Ishikawa (cell line): ENCODE measurements at regions not wholly inside any gene's neighbourhood (a gene's known extent, or its start where the extent isn't known, plus 50 kb on each side); places are given as distances from the start of the nearest gene placed in this dataset.

Source experiments
- CEBPB ChIP-seq: IDR thresholded peaks from 2 replicates; pipeline ENCODE4 v1.6.1; 2012
- CREB1 ChIP-seq: IDR thresholded peaks from 2 replicates; pipeline ENCODE4 v1.6.1; 2012; ENCODE audit warnings: low read depth
- EGR1 ChIP-seq: IDR thresholded peaks from 2 replicates; pipeline ENCODE4 v1.6.1; 2012
- EP300 ChIP-seq: IDR thresholded peaks from 2 replicates; pipeline ENCODE4 v1.6.1; 2012; ENCODE audit warnings: borderline replicate concordance
- FOXM1 ChIP-seq: IDR thresholded peaks from 2 replicates; pipeline ENCODE4 v1.6.1; 2012; ENCODE audit warnings: low read depth, borderline replicate concordance
- NFIC ChIP-seq: IDR thresholded peaks from 2 replicates; pipeline ENCODE4 v1.6.1; 2012
- RAD21 ChIP-seq: IDR thresholded peaks from 2 replicates; pipeline ENCODE4 v1.6.1; 2012; ENCODE audit warnings: low read depth
- TAF1 ChIP-seq: IDR thresholded peaks from 2 replicates; pipeline ENCODE4 v1.6.1; 2012; ENCODE audit warnings: low read depth, mild to moderate bottlenecking
- TCF12 ChIP-seq: IDR thresholded peaks from 2 replicates; pipeline ENCODE4 v1.6.1; 2012; ENCODE audit warnings: low read depth
- TEAD4 ChIP-seq: IDR thresholded peaks from 2 replicates; pipeline ENCODE4 v1.6.1; 2012
- YY1 ChIP-seq: IDR thresholded peaks from 2 replicates; pipeline ENCODE4 v1.6.1; 2012; ENCODE audit warnings: low read depth
- ZBTB7A ChIP-seq: IDR thresholded peaks from 2 replicates; pipeline ENCODE4 v1.6.1; 2012; ENCODE audit warnings: low read depth
- TF ChIP-seq, protein P1 (sequence below): IDR thresholded peaks from 2 replicates; pipeline ENCODE4 v1.6.1; 2012
- TF ChIP-seq, protein P2 (sequence below): IDR thresholded peaks from 2 replicates; pipeline ENCODE4 v1.6.1; 2012
- TF ChIP-seq, protein P3 (sequence below): IDR thresholded peaks from 2 replicates; pipeline ENCODE4 v1.6.1; 2012; ENCODE audit warnings: low read depth, mild to moderate bottlenecking

DNA sequence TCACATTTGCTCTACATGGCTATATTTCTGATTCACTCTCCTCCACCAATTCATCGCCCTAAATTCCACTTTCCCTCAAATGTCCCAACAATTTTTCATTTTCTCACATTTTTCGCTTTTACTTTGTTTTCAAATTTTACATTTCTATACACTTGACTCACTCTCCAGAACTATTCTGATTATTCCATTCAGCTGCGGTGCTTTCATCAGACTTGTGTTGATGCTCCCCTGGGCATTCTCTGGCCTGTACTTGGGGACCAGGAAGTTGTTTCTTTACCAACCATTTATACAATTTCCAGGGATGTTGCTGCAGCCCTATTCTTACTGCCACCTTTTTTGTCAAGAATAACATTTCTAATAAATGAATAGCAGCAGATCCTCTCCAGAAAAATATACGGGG is 444.8 kb downstream of the MAFB start:
- TF ChIP-seq NFIC (no peak), CREB1 (no peak), CEBPB (no peak), FOXM1 (no peak), YY1 (no peak)
- TF ChIP-seq, protein P1, sequence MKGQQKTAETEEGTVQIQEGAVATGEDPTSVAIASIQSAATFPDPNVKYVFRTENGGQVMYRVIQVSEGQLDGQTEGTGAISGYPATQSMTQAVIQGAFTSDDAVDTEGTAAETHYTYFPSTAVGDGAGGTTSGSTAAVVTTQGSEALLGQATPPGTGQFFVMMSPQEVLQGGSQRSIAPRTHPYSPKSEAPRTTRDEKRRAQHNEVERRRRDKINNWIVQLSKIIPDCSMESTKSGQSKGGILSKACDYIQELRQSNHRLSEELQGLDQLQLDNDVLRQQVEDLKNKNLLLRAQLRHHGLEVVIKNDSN = no peak

DNA sequence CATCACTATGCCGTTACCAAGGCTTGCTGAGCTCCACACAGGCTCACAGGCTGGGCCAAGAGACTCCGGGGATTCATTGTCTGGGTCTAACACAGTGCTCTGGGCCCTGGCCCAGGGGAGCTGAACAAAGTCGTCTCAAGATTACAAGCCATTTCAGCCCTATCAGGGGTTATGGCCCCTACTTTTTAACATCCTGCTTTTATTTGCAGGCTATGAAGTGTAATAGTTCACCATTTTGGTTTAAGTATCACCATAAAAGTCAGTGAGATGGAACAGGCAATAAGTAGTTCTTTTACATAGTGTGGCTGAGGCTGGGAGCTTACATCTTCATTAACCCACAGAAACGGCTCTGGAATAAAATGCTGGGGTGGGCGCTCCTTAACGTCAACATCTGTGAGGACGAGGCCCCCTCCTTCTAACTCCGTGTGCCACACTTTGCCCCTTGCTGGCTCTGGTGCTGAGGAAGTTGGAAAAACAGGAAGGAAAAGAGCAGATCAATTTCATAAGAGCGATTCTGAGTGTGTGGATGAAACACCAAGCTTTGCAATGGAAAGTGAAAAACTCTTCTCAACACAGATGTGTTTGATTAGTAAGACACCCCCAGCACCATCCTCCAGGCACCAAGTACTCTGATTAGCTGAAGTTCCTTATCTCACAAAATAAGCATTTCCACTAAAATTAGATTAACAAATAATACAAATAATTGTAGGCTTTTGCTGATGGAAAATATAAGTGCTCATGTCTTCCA is 447.3 kb downstream of the MAFB start:
- TF ChIP-seq CEBPB = no peak

DNA sequence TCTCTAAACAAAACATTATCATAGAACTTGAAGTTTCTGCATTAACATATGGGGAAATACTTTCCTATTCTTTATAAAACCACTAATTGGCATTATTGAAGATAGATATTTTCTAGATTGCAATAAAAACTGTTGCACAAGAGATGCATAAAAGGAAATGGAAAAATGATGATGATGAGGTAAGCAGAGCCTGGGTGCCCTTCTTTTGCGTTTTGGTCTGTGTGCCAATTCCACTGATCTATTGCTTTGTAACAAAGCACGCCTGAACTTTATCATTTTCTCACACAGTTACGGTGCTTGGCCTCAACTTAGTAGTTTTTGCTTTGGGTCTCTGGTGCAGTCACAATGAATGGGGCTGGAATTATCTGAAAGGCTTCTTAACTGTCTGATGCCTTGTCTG is 450.5 kb downstream of the MAFB start:
- no peak for TF ChIP-seq RAD21
- TF ChIP-seq ZBTB7A = no peak
- no peak for TF ChIP-seq TCF12
- no peak for TF ChIP-seq TAF1
- TF ChIP-seq, protein P1 = no peak
- no peak for TF ChIP-seq TEAD4

DNA sequence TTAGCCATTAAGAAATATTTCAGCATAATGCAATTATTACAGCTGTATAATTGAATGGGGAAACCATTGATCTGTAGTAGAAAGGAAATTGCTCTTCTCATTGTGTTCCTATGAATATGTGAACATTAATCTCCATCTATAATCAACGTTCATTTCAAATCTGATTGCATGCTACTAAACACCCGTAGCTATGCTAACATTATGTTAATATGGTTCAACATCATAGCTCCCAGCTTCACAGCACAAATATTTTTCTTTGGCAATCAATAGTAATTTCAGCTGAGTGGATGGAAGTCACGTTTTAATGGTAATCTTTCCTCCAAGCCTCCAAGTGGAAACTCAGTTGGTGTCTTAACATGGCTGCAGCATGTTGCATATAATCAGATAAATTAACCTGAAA is 454.4 kb downstream of the MAFB start:
- no peak for TF ChIP-seq EGR1
- no peak for TF ChIP-seq RAD21
- TF ChIP-seq YY1 = no peak
- no peak for TF ChIP-seq EP300
- no peak for TF ChIP-seq CREB1
- TF ChIP-seq FOXM1 = no peak
- no peak for TF ChIP-seq TAF1
- no peak for TF ChIP-seq NFIC
- no peak for TF ChIP-seq CEBPB
- TF ChIP-seq, protein P2, sequence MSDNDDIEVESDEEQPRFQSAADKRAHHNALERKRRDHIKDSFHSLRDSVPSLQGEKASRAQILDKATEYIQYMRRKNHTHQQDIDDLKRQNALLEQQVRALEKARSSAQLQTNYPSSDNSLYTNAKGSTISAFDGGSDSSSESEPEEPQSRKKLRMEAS = no peak
- TF ChIP-seq, protein P3, sequence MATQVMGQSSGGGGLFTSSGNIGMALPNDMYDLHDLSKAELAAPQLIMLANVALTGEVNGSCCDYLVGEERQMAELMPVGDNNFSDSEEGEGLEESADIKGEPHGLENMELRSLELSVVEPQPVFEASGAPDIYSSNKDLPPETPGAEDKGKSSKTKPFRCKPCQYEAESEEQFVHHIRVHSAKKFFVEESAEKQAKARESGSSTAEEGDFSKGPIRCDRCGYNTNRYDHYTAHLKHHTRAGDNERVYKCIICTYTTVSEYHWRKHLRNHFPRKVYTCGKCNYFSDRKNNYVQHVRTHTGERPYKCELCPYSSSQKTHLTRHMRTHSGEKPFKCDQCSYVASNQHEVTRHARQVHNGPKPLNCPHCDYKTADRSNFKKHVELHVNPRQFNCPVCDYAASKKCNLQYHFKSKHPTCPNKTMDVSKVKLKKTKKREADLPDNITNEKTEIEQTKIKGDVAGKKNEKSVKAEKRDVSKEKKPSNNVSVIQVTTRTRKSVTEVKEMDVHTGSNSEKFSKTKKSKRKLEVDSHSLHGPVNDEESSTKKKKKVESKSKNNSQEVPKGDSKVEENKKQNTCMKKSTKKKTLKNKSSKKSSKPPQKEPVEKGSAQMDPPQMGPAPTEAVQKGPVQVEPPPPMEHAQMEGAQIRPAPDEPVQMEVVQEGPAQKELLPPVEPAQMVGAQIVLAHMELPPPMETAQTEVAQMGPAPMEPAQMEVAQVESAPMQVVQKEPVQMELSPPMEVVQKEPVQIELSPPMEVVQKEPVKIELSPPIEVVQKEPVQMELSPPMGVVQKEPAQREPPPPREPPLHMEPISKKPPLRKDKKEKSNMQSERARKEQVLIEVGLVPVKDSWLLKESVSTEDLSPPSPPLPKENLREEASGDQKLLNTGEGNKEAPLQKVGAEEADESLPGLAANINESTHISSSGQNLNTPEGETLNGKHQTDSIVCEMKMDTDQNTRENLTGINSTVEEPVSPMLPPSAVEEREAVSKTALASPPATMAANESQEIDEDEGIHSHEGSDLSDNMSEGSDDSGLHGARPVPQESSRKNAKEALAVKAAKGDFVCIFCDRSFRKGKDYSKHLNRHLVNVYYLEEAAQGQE = no peak
- TF ChIP-seq TEAD4 = no peak
- TF ChIP-seq, protein P1 = no peak

DNA sequence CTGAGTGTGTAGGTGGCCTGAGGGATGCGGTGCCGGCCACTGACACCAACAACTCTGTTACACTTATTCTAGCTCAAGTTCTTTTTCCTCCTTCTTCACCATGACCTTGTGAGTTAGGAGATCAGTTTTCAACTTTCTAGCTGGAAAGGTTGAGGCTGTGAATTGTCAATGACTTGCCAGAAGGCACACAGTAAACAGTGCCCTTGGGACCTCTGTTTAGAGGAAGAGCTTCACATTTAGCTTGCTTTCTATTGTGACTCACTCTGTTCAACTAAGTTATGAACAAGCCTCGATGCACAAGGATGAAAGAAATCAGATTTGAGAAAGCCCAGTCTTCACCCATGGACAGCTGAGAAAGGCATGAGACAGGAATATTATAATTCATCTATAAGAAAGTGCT is 455.6 kb downstream of the MAFB start:
- TF ChIP-seq TCF12 (no peak), EP300 (no peak), FOXM1 (no peak), TEAD4 (no peak), ZBTB7A (no peak), EGR1 (no peak), YY1 (no peak), CEBPB (no peak), CREB1 (no peak), NFIC (no peak), RAD21 (no peak)
- TF ChIP-seq, protein P1 = no peak
- TF ChIP-seq, protein P2 = no peak
- TF ChIP-seq, protein P3 = no peak

DNA sequence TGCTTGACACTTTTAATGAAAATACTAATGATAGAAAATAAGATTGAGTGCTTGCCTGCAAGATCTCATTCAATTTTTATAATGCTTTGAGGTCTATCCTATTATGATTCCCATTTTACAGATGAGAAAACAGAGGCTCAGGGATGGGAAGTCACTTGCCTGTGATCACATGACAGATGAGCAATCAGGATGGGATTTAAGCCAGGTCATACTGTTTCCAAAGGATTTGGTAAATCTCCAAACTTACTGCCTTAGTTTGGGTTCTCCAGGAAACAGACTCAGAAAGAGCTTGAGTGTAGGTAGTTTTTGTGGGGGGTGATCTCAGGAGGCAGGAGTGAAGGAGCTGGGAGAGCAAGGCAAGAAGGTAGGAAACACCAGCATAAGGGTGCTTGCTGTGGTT is 456.3 kb downstream of the MAFB start:
- TF ChIP-seq, protein P3 = no peak
- TF ChIP-seq CEBPB = no peak
- TF ChIP-seq EGR1 = no peak
- TF ChIP-seq RAD21 = no peak
- no peak for TF ChIP-seq EP300
- no peak for TF ChIP-seq TEAD4
- no peak for TF ChIP-seq NFIC
- TF ChIP-seq FOXM1 = no peak
- TF ChIP-seq TCF12 = no peak
- TF ChIP-seq, protein P1 = no peak
- TF ChIP-seq, protein P2 = no peak
- TF ChIP-seq YY1 = no peak
- TF ChIP-seq CREB1 = no peak
- no peak for TF ChIP-seq TAF1
- TF ChIP-seq ZBTB7A = no peak
